B cell (primary cell): ENCODE measurements at regions not wholly inside any gene's neighbourhood (a gene's known extent, or its start where the extent isn't known, plus 50 kb on each side); places are given as distances from the start of the nearest gene placed in this dataset.

Experiments used
- ATAC-seq: fragments of 200-7000 bp; cut with Tn5 transposase; one replicate; pipeline ENCODE4 v1.10.0; 2021; ENCODE audit warnings: low read depth, mild to moderate bottlenecking, moderate number of reproducible peaks, moderate library complexity
- CTCF ChIA-PET: fragments of 350-600 bp; sonication (Branson Sonifier 250); formaldehyde crosslinking; loops from one replicate; lab custom pipeline; 2021; ENCODE audit warnings: antibody characterized with exemption, inconsistent platforms; lab: Charles Lee
- POLR2A ChIA-PET: fragments of 350-600 bp; sonication (Branson Sonifier 250); formaldehyde crosslinking; loops from one replicate; lab custom pipeline; 2021; ENCODE audit warnings: antibody characterized with exemption; lab: Charles Lee
- DNase-seq: peaks from one replicate; pipeline ENCODE4 v3.0.0; 2013
- H2AFZ ChIP-seq: 2 replicates; pipeline ENCODE4 v1.6.1; 2012; ENCODE audit warnings: mild to moderate bottlenecking, low read depth, low read length; ENCODE audit not compliant: insufficient read depth, poor library complexity, severe bottlenecking
- H3K27ac ChIP-seq, 2 donors: 1 replicate in 1 of 2; 2 replicates in 1 of 2; pipeline ENCODE4 v1.5.1; 2012 to 2013; ENCODE audit warnings: low read length in 2 of 2, mild to moderate bottlenecking in 2 of 2, moderate library complexity in 1 of 2
- H3K27me3 ChIP-seq, 4 experiments: fragments of 200-600 bp in 1 of 4; sonication (generic) in 1 of 4; replicated peaks in 1 of 4; 1 replicate in 2 of 4; 2 replicates in 2 of 4; pipeline versions ENCODE4 v1.6.1 to v1.7.0; 2013 to 2016; ENCODE audit warnings: low read length in 3 of 4, mild to moderate bottlenecking in 2 of 4, mixed read lengths in 1 of 4, moderate library complexity in 1 of 4; ENCODE audit not compliant: insufficient read depth in 4 of 4, control insufficient read depth in 3 of 4; ENCODE audit errors: control extremely low read depth in 1 of 4
- H3K36me3 ChIP-seq, 2 experiments: replicated peaks in 1 of 2; 1 replicate in 1 of 2; 2 replicates in 1 of 2; pipeline versions ENCODE4 v1.6.1 to v1.7.1; 2013; ENCODE audit warnings: low read length in 1 of 2; ENCODE audit not compliant: insufficient read depth in 2 of 2, control insufficient read depth in 1 of 2; ENCODE audit errors: control extremely low read depth in 1 of 2, extremely low read depth in 1 of 2
- H3K4me1 ChIP-seq, 2 donors: fragments of 200-600 bp in 1 of 2; sonication (generic) in 1 of 2; 1 replicate in 1 of 2; 2 replicates in 1 of 2; pipeline versions ENCODE4 v1.5.1 to v1.6.1; 2013 to 2017; ENCODE audit warnings: low read length in 2 of 2; ENCODE audit not compliant: control insufficient read depth in 2 of 2, insufficient read depth in 2 of 2
- H3K4me2 ChIP-seq: replicated peaks from 2 replicates; pipeline ENCODE3; 2012; ENCODE audit warnings: mild to moderate bottlenecking, low read depth, low read length; ENCODE audit not compliant: poor library complexity, severe bottlenecking
- H3K4me3 ChIP-seq, 5 experiments: fragments of 200-600 bp in 1 of 5; sonication (generic) in 1 of 5; 1 replicate in 3 of 5; 2 replicates in 2 of 5; pipeline versions ENCODE4 v1.5.1 to v1.7.0; 2011 to 2016; ENCODE audit warnings: low read length in 4 of 5, mild to moderate bottlenecking in 4 of 5, low read depth in 2 of 5, control low read depth in 1 of 5, moderate library complexity in 1 of 5; ENCODE audit not compliant: insufficient read depth in 1 of 5; ENCODE audit errors: control extremely low read depth in 1 of 5, extremely low read depth in 1 of 5
- H3K79me2 ChIP-seq: fragments of 200-600 bp; sonication (generic); one replicate; pipeline ENCODE4 v1.6.0; 2016; ENCODE audit warnings: low read length; ENCODE audit not compliant: control insufficient read depth, insufficient read depth
- H3K9ac ChIP-seq: fragments of 200-600 bp; sonication (generic); 2 replicates; pipeline ENCODE4 v1.6.1; 2017; ENCODE audit warnings: mild to moderate bottlenecking, low read length, moderate library complexity
- H3K9me3 ChIP-seq, 3 donors: one replicate each; pipeline versions ENCODE4 v1.6.1 to v1.7.1; 2013; ENCODE audit warnings: low read length in 2 of 3; ENCODE audit not compliant: control insufficient read depth in 2 of 3, insufficient read depth in 1 of 3; ENCODE audit errors: control extremely low read depth in 1 of 3
- H4K20me1 ChIP-seq: 2 replicates; pipeline ENCODE4 v1.6.0; 2012; ENCODE audit warnings: mild to moderate bottlenecking, low read length; ENCODE audit not compliant: insufficient read depth, control insufficient read depth, poor library complexity, severe bottlenecking
- H3K27ac Mint-ChIP-seq: one replicate; pipeline ENCODE4 v1.8.0; 2021; ENCODE audit warnings: mixed read lengths
- H3K27me3 Mint-ChIP-seq: one replicate; pipeline ENCODE4 v1.8.0; 2021; ENCODE audit warnings: mixed read lengths
- H3K4me1 Mint-ChIP-seq: one replicate; pipeline ENCODE4 v1.8.0; 2021; ENCODE audit warnings: mixed read lengths
- H3K4me3 Mint-ChIP-seq: one replicate; pipeline ENCODE4 v1.8.0; 2021; ENCODE audit warnings: mixed read lengths
- H3K9me3 Mint-ChIP-seq: one replicate; pipeline ENCODE4 v1.8.0; 2022; ENCODE audit warnings: mixed read lengths; ENCODE audit not compliant: insufficient read depth
- CTCF ChIP-seq: fragments of 200-600 bp; IDR thresholded peaks from one replicate; pipeline ENCODE4 v1.8.0; 2022; ENCODE audit warnings: antibody characterized with exemption, mild to moderate bottlenecking
- EZH2 ChIP-seq: IDR thresholded peaks from 2 replicates; pipeline ENCODE4 v1.6.1; 2012; ENCODE audit warnings: borderline replicate concordance, low read depth, mild to moderate bottlenecking, moderate library complexity, low read length; ENCODE audit not compliant: insufficient read depth, poor library complexity, severe bottlenecking
- WGBS: methylation state at CpG from one replicate; pipeline ENCODE4 v1.1.5; 2013; ENCODE audit warnings: missing lambda C conversion rate; ENCODE audit not compliant: insufficient coverage; 5-methylcytosine and 5-hydroxymethylcytosine counted together
- intact Hi-C: fragments of 100-400 bp; cut with micrococcal nuclease; formaldehyde crosslinking; loops from one replicate; pipeline ENCODE4 v1.10.0; 2022

DNA sequence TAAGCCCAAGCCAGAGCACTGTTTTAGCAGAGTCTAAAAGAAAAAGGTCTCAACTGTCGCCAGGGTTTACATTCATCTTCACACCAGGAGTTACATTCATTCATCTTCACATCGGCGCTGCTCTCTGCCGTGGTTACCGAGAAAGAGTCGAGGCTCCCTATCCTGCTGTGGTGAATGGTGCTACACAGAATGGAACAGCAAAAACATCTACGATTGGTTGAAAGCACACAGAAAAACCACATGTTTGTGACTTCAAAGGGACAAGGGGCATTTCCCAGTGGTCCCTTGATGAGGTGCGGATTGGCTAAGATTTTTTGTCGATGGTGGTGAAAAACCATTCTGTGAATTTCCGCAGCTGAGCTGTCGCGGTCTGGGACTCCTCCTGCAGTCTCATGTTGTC lies 231.1 kb downstream of the SIPA1L2 start:
- H3K9me3 ChIP-seq, result peaks cover 0 to 6% (median 0%) of the 10 kb centered on the region in 3 donors
- CTCF ChIA-PET, result no interaction called here
- POLR2A ChIA-PET, result no interaction called here
- no peaks in the 10 kb centered on the region for H3K4me1 Mint-ChIP-seq
- 98% methylated on average over 8 of the region's 12 CpGs for WGBS
- H3K4me1 ChIP-seq, result no peaks in the 10 kb centered on the region
- no peak overlapping the region for H2AFZ ChIP-seq
- no peaks in the 10 kb centered on the region for H3K36me3 ChIP-seq
- H3K27me3 ChIP-seq, result no peaks in the 10 kb centered on the region
- H3K4me2 ChIP-seq, result no peak overlapping the region
- no peaks in the 10 kb centered on the region for H3K9me3 Mint-ChIP-seq
- H3K4me3 Mint-ChIP-seq, result no peak overlapping the region
- H3K27ac ChIP-seq, result no peak overlapping the region
- H3K79me2 ChIP-seq, result no peaks in the 10 kb centered on the region
- ATAC-seq, result no peak
- peaks cover 4% of the 10 kb centered on the region for H3K27me3 Mint-ChIP-seq
- no peak overlapping the region for H3K4me3 ChIP-seq
- no peaks in the 10 kb centered on the region for H4K20me1 ChIP-seq
- no peak for TF ChIP-seq EZH2
- no peak for TF ChIP-seq CTCF
- no peak overlapping the region for H3K27ac Mint-ChIP-seq
- intact Hi-C loops, result no loop called here
- H3K9ac ChIP-seq, result no peak overlapping the region
- DNase-seq, result no peak

DNA sequence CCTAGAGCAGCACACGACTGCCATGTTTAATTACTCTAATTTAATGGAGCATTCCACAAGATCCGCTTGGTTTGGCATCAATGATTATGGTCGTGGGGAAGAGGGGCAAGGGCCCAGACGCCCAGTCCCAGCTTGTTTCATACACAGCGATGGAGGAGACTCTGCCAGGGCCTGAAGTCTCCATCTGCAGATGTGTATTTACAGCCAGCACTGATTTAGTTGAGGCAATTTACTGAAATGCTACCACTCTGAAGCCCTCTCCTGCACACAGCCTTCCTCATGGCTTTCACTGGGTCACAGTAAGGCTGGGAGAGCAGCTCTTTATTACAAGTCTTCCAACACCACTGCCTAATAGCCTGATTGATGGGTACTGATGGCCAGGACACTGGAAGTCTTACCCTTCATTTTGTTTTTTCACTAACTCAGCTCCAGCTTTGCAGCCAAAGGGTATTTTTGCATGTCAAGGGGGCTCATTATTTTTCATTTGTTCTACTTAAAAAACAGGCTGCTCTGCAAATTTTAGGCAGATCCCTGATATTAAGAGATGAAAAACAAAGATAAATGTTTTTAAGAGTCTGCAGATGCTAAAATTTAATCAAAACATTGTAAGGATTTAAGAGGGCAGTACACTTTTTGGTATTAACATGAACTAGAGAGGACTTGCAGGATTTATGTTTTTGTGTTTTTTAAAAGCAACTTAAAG lies 236.3 kb downstream of the SIPA1L2 start:
- Histone ChIP-seq H3K36me3 (no peaks in the 10 kb centered on the region), H3K79me2 (no peaks in the 10 kb centered on the region), H2AFZ (no peak overlapping the region), H3K4me1 (no peaks in the 10 kb centered on the region), H3K27me3 (no peaks in the 10 kb centered on the region), H3K4me3 (no peak overlapping the region), H3K27ac (no peak overlapping the region), H3K4me2 (no peak overlapping the region), H4K20me1 (no peaks in the 10 kb centered on the region), H3K9ac (no peak overlapping the region), H3K9me3 (no peaks in the 10 kb centered on the region)
- intact Hi-C loops, result no loop called here
- POLR2A ChIA-PET, result no interaction called here
- Mint-ChIP-seq H3K4me3 (no peak overlapping the region), H3K9me3 (no peaks in the 10 kb centered on the region), H3K4me1 (no peaks in the 10 kb centered on the region), H3K27me3 (peaks cover 4% of the 10 kb centered on the region), H3K27ac (no peak overlapping the region)
- 90% methylated on average over 4 of the region's 5 CpGs for WGBS
- DNase-seq (no peak), ATAC-seq (no peak)
- CTCF ChIA-PET, result no interaction called here
- TF ChIP-seq CTCF, result no peak
